Psoas muscle (tissue), 7 donors: ENCODE measurements at regions not wholly inside any gene's neighbourhood (a gene's known extent, or its start where the extent isn't known, plus 50 kb on each side); places are given as distances from the start of the nearest gene placed in this dataset.

ENCODE experiments used
- ATAC-seq, 4 donors: fragments of 200-7000 bp; cut with Tn5 transposase; one replicate each; pipeline ENCODE4 v1.9.1; 2020; ENCODE audit warnings: moderate library complexity in 3 of 4, mild to moderate bottlenecking in 2 of 4
- DNase-seq, 2 donors: peaks; one replicate each; pipeline ENCODE4 v3.0.0-alpha.2; 2020
- H3K27ac ChIP-seq: fragments of 200-600 bp; one replicate; pipeline ENCODE4 v1.8.0; 2022
- H3K27me3 ChIP-seq, 3 donors: fragments of 200-600 bp in 1 of 3; one replicate each; pipeline versions ENCODE4 v1.6.1 to v1.8.0; 2013 to 2022; ENCODE audit warnings: low read length in 2 of 3, mild to moderate bottlenecking in 2 of 3, moderate library complexity in 1 of 3; ENCODE audit not compliant: insufficient read depth in 3 of 3
- H3K36me3 ChIP-seq, 2 donors: fragments of 200-600 bp in 1 of 2; one replicate each; pipeline versions ENCODE4 v1.6.1 to v1.8.0; 2013 to 2022; ENCODE audit warnings: low read depth in 1 of 2, mild to moderate bottlenecking in 1 of 2, moderate library complexity in 1 of 2; ENCODE audit not compliant: insufficient read depth in 1 of 2
- H3K4me1 ChIP-seq: fragments of 200-600 bp; one replicate; pipeline ENCODE4 v1.8.0; 2022
- H3K4me3 ChIP-seq: fragments of 200-600 bp; one replicate; pipeline ENCODE4 v1.8.0; 2022; ENCODE audit warnings: mild to moderate bottlenecking
- H3K9me3 ChIP-seq: fragments of 200-600 bp; one replicate; pipeline ENCODE4 v1.8.0; 2022
- CTCF ChIP-seq: fragments of 200-600 bp; IDR thresholded peaks from one replicate; pipeline ENCODE4 v1.8.0; 2022; ENCODE audit warnings: antibody characterized with exemption
- WGBS, 3 donors: extraction: QIAGEN DNeasy Blood & Tissue Kit; methylation state at CpG; one replicate each; pipeline versions ENCODE4 v1.1.6 to v1.1.7; 2013; 5-methylcytosine and 5-hydroxymethylcytosine counted together
- intact Hi-C, 2 donors: fragments of 100-400 bp; cut with DNase I; formaldehyde crosslinking; loops; one replicate each; pipeline versions ENCODE4 v1.11.0 to v1.14.2; 2022
- donor health status: healthy with polysubstance abuse.
- donor health status: DM: no; HTN: no; CAD: no; lungs with moderate emphysema.
- donor health status: Bipolar disorder and iron deficiency.
- donor health status: healthy.
- donor health status: DM: yes; HTN: yes; CAD: no.
- donor health status: DM: no; HTN: no; CAD: no.
- donor health status: DM: yes; HTN: yes; CAD: no.

DNA sequence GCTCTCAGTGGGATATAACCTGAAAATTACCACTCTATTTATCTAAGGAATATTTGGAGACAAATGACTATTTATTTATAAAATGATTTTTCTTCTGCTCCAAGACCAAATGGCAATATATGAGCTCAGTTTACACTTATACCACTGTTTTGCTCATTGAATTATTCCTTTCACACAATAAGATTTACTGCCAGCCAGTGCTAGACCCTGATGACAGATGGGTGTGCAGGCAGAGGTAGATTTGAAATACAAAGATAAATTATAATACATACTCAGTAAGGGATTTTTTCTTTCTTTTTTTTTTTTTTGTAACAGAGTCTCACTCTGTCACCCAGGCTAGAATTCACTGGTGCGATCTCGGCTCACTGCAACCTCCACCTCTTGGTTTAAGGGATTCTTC is 980.3 kb downstream of the EPHA3 start:
- ATAC-seq = no peak
- Histone ChIP-seq H3K9me3 (no peaks in the 10 kb centered on the region), H3K4me3 (no peak overlapping the region), H3K27me3 (no peaks in the 10 kb centered on the region), H3K27ac (no peak overlapping the region), H3K36me3 (no peaks in the 10 kb centered on the region), H3K4me1 (no peaks in the 10 kb centered on the region)
- no peak for TF ChIP-seq CTCF
- intact Hi-C loops = no loop called here
- no peak for DNase-seq
- WGBS, 3 donors = 95 to 98% (median 97%) methylated on average over 2 of the region's 2 CpGs

DNA sequence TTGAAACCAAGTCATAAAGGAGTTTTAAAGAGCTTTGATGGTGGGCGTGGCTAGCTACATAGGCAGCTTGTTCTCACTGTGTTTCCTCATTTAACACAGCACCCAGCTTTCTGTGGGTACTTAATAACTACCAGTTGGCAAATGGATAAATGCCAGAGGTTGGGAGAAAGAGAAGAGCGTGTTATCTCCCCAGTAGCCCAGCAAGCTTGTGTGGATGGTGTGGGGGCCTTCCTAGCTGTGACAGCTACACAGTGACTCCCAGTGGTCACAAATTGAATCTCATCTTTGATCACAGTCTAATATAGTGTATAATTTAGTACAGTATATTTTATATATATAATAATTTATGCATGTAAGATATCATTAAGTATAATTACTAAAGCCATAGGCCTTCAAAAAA is 984.1 kb downstream of the EPHA3 start:
- peak; percentile 36 for TF ChIP-seq CTCF
- H3K36me3 ChIP-seq = no peaks in the 10 kb centered on the region
- no peaks in the 10 kb centered on the region for H3K27me3 ChIP-seq
- intact Hi-C loops = no loop called here
- no peak for DNase-seq
- no peak overlapping the region for H3K4me3 ChIP-seq
- H3K9me3 ChIP-seq = no peaks in the 10 kb centered on the region
- H3K4me1 ChIP-seq = no peaks in the 10 kb centered on the region
- ATAC-seq = no peak
- no peak overlapping the region for H3K27ac ChIP-seq
- WGBS, 3 donors = 24 to 32% (median 26%) methylated on average over 2 of the region's 2 CpGs

DNA sequence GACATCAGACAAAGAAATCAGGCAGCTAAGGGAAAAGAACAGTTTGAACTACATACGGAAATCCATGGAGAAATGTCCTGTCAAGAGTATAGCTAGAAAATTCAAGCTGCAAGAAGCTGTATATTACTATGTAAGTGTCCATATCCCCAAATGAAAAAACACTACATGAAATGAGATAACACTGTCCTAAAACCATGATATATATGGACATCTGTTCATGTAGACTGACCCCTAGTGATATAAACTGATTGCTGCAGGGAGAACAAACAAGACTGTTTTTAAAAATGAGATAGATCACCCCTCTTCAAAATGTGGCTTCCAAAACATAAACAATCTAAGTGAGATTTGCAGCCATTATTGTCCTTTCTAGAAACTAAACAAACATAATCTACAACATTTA is 985.6 kb downstream of the EPHA3 start:
- Histone ChIP-seq H3K36me3 (no peaks in the 10 kb centered on the region), H3K4me1 (no peaks in the 10 kb centered on the region), H3K9me3 (no peaks in the 10 kb centered on the region), H3K27ac (no peak overlapping the region), H3K27me3 (no peaks in the 10 kb centered on the region), H3K4me3 (no peak overlapping the region)
- intact Hi-C loops = no loop called here
- peak; percentile 28 for TF ChIP-seq CTCF
- 70 to 76% (median 75%) methylated on average over 1 of the region's 1 CpG for WGBS, 3 donors
- no peak for ATAC-seq
- DNase-seq = no peak

GRCh38 chr3:90095811-90096210 is 988.4 kb downstream of the EPHA3 start:
- ATAC-seq (no peak), DNase-seq (no peak)
- Histone ChIP-seq H3K27me3 (no peaks in the 10 kb centered on the region), H3K36me3 (no peaks in the 10 kb centered on the region), H3K27ac (no peak overlapping the region), H3K9me3 (no peaks in the 10 kb centered on the region), H3K4me3 (no peak overlapping the region), H3K4me1 (no peaks in the 10 kb centered on the region)
- WGBS, 3 donors = 70 to 80% (median 78%) methylated on average over 2 of the region's 2 CpGs
- TF ChIP-seq CTCF = no peak
- intact Hi-C loops = no loop called here

GRCh38 chr3:90099493-90099892 is 992.1 kb downstream of the EPHA3 start:
- intact Hi-C loops = no loop called here
- WGBS, 3 donors = 76 to 88% (median 77%) methylated on average over 1 of the region's 1 CpG
- Histone ChIP-seq H3K36me3 (no peaks in the 10 kb centered on the region), H3K4me1 (no peaks in the 10 kb centered on the region), H3K27me3 (no peaks in the 10 kb centered on the region), H3K4me3 (no peak overlapping the region), H3K27ac (no peak overlapping the region), H3K9me3 (no peaks in the 10 kb centered on the region)
- ATAC-seq (no peak), DNase-seq (no peak)
- TF ChIP-seq CTCF = no peak
